GM19238 (cell line): ENCODE measurements at regions not wholly inside any gene's neighbourhood (a gene's known extent, or its start where the extent isn't known, plus 50 kb on each side); places are given as distances from the start of the nearest gene placed in this dataset.

Experiments
- DNase-seq: peaks from one replicate; pipeline ENCODE4 v3.0.0; 2011; ENCODE audit warnings: low spot score; ENCODE audit not compliant: insufficient read length

GRCh38 chr5:6831678-6832671 lies 118.7 kb downstream of the TENT4A start:
- DNase-seq, result no peak

- no peak for DNase-seq
Measured at GRCh38 chr5:6832994-6833393, 119.8 kb downstream of the TENT4A start.

GRCh38 chr5:6833406-6833805 lies 120.2 kb downstream of the TENT4A start:
- no peak for DNase-seq

- no peak for DNase-seq
Measured at GRCh38 chr5:6837095-6837494, 123.9 kb downstream of the TENT4A start.

- no peak for DNase-seq
Measured at GRCh38 chr5:6837519-6838110, 124.4 kb downstream of the TENT4A start.

GRCh38 chr5:6838736-6839135 lies 125.5 kb downstream of the TENT4A start:
- no peak for DNase-seq

- no peak for DNase-seq
Measured at GRCh38 chr5:6840136-6840793, 127.0 kb downstream of the TENT4A start.

GRCh38 chr5:6843335-6843734 lies 130.1 kb downstream of the TENT4A start:
- DNase-seq, result no peak

GRCh38 chr5:6843821-6844220 lies 130.6 kb downstream of the TENT4A start:
- no peak for DNase-seq

- DNase-seq, result no peak
Measured at GRCh38 chr5:6845856-6846255, 132.6 kb downstream of the TENT4A start.

- DNase-seq, result no peak
Measured at GRCh38 chr5:6847870-6848269, 134.6 kb downstream of the TENT4A start.

- no peak for DNase-seq
Measured at GRCh38 chr5:6849316-6850105, 136.3 kb downstream of the TENT4A start.

GRCh38 chr5:6850106-6850432 lies 136.8 kb downstream of the TENT4A start:
- no peak for DNase-seq

GRCh38 chr5:6856653-6857052 lies 143.4 kb downstream of the TENT4A start:
- DNase-seq, result no peak

GRCh38 chr5:6858419-6858818 lies 145.2 kb downstream of the TENT4A start:
- DNase-seq, result no peak

- DNase-seq, result no peak
Measured at GRCh38 chr5:6859023-6859422, 145.8 kb downstream of the TENT4A start.

- DNase-seq, result no peak
Measured at GRCh38 chr5:6859951-6860638, 146.9 kb downstream of the TENT4A start.

GRCh38 chr5:6861036-6861435 lies 147.8 kb downstream of the TENT4A start:
- no peak for DNase-seq

GRCh38 chr5:6861667-6862066 lies 148.4 kb downstream of the TENT4A start:
- DNase-seq, result no peak

GRCh38 chr5:6862306-6862705 lies 149.1 kb downstream of the TENT4A start:
- DNase-seq, result no peak

- DNase-seq, result no peak
Measured at GRCh38 chr5:6867712-6868111, 154.5 kb downstream of the TENT4A start.
